Keratinocyte (primary cell): ENCODE measurements at regions not wholly inside any gene's neighbourhood (a gene's known extent, or its start where the extent isn't known, plus 50 kb on each side); places are given as distances from the start of the nearest gene placed in this dataset.

Source experiments
- DNase-seq: peaks from one replicate; pipeline ENCODE4 v3.0.0-alpha.2; 2011; ENCODE audit warnings: low read depth, missing footprints, low spot score
- FAIRE-seq: peaks from 2 replicates; lab custom pipeline; 2011; peaks lifted over from hg19 to GRCh38; lab: Jason Lieb, UNC
- H2AFZ ChIP-seq: 2 replicates; pipeline ENCODE4 v1.6.0; 2012; ENCODE audit warnings: low read length, control low read depth, inconsistent platforms; ENCODE audit not compliant: control insufficient read depth
- H3K27ac ChIP-seq: 2 replicates; pipeline ENCODE4 v1.5.1; 2011; ENCODE audit warnings: low read length; ENCODE audit not compliant: control insufficient read depth, insufficient read depth
- H3K27me3 ChIP-seq: 3 replicates; pipeline ENCODE4 v1.6.0; 2011; ENCODE audit warnings: low read length; ENCODE audit not compliant: control insufficient read depth, insufficient read depth; ENCODE audit errors: extremely low read depth
- H3K36me3 ChIP-seq, 2 experiments: 2 replicates in 1 of 2; 3 replicates in 1 of 2; pipeline ENCODE4 v1.5.1; 2011; ENCODE audit warnings: low read length in 2 of 2, mild to moderate bottlenecking in 1 of 2; ENCODE audit not compliant: control insufficient read depth in 2 of 2, insufficient read depth in 2 of 2; ENCODE audit errors: extremely low read depth in 1 of 2
- H3K4me1 ChIP-seq: 3 replicates; pipeline ENCODE4 v1.5.1; 2011; ENCODE audit warnings: low read length; ENCODE audit not compliant: control insufficient read depth, insufficient read depth; ENCODE audit errors: extremely low read depth
- H3K4me2 ChIP-seq: 3 replicates; pipeline ENCODE4 v1.6.0; 2011; ENCODE audit warnings: low read depth, low read length; ENCODE audit not compliant: control insufficient read depth, insufficient read depth; ENCODE audit errors: extremely low read depth
- H3K4me3 ChIP-seq, 3 experiments: fragments of 200-600 bp in 1 of 3; sonication (generic) in 1 of 3; 2 replicates in 2 of 3; 3 replicates in 1 of 3; pipeline ENCODE4 v1.5.1; 2011 to 2016; ENCODE audit warnings: low read length in 3 of 3, mild to moderate bottlenecking in 3 of 3, control low read depth in 2 of 3, inconsistent platforms in 1 of 3, low read depth in 1 of 3, mixed read lengths in 1 of 3, mixed run types in 1 of 3, moderate library complexity in 1 of 3; ENCODE audit not compliant: control insufficient read depth in 2 of 3, insufficient read depth in 2 of 3; ENCODE audit errors: extremely low read depth in 1 of 3
- H3K79me2 ChIP-seq: 2 replicates; pipeline ENCODE4 v1.6.0; 2012; ENCODE audit warnings: low read length; ENCODE audit not compliant: control insufficient read depth, insufficient read depth
- H3K9ac ChIP-seq: 3 replicates; pipeline ENCODE4 v1.6.0; 2011; ENCODE audit warnings: low read length; ENCODE audit not compliant: control insufficient read depth, insufficient read depth; ENCODE audit errors: extremely low read depth
- H3K9me1 ChIP-seq: 3 replicates; pipeline ENCODE4 v1.6.0; 2011; ENCODE audit warnings: low read length; ENCODE audit not compliant: control insufficient read depth, insufficient read depth; ENCODE audit errors: extremely low read depth
- H3K9me3 ChIP-seq: 2 replicates; pipeline ENCODE4 v1.5.1; 2012; ENCODE audit warnings: low read depth, low read length; ENCODE audit not compliant: control insufficient read depth
- H4K20me1 ChIP-seq: 3 replicates; pipeline ENCODE4 v1.6.0; 2011; ENCODE audit warnings: low read length; ENCODE audit not compliant: control insufficient read depth, insufficient read depth; ENCODE audit errors: extremely low read depth
- EZH2 ChIP-seq: IDR thresholded peaks from one replicate; pipeline ENCODE4 v1.6.1; 2012; ENCODE audit warnings: inconsistent platforms, mild to moderate bottlenecking, low read length, moderate library complexity
- dilution Hi-C: fragments of 300-500 bp; cut with MboI; formaldehyde crosslinking; loops from one replicate; pipeline ENCODE4 v1.7.0; 2020; ENCODE audit warnings: low sequenced_read_pairs; ENCODE audit not compliant: extremely low pct_ligation_motif_present
- TF ChIP-seq, protein P1 (sequence below), 3 experiments: IDR thresholded peaks in 1 of 3; conservative IDR thresholded peaks in 1 of 3; optimal IDR thresholded peaks in 1 of 3; 2 replicates in 2 of 3; 3 replicates in 1 of 3; pipeline versions ENCODE3 to v1.5.1; 2011; ENCODE audit warnings: low read length in 3 of 3, mild to moderate bottlenecking in 3 of 3, moderate library complexity in 2 of 3, control low read depth in 1 of 3, inconsistent platforms in 1 of 3; ENCODE audit not compliant: insufficient read depth in 2 of 3; ENCODE audit errors: extremely low read depth in 1 of 3

- DNase-seq (no peak), FAIRE-seq (no peak)
- no peaks in the 10 kb centered on the region for H4K20me1 ChIP-seq
- no peaks in the 10 kb centered on the region for H3K4me1 ChIP-seq
- no peak overlapping the region for H3K4me2 ChIP-seq
- no peak overlapping the region for H3K4me3 ChIP-seq
- no peak overlapping the region for H2AFZ ChIP-seq
- TF ChIP-seq, protein P1, sequence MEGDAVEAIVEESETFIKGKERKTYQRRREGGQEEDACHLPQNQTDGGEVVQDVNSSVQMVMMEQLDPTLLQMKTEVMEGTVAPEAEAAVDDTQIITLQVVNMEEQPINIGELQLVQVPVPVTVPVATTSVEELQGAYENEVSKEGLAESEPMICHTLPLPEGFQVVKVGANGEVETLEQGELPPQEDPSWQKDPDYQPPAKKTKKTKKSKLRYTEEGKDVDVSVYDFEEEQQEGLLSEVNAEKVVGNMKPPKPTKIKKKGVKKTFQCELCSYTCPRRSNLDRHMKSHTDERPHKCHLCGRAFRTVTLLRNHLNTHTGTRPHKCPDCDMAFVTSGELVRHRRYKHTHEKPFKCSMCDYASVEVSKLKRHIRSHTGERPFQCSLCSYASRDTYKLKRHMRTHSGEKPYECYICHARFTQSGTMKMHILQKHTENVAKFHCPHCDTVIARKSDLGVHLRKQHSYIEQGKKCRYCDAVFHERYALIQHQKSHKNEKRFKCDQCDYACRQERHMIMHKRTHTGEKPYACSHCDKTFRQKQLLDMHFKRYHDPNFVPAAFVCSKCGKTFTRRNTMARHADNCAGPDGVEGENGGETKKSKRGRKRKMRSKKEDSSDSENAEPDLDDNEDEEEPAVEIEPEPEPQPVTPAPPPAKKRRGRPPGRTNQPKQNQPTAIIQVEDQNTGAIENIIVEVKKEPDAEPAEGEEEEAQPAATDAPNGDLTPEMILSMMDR (optimal IDR thresholded peaks at IDR 0.05 in 1 of 3, IDR thresholded peaks at IDR 0.05 in 1 of 3, conservative IDR thresholded peaks at IDR 0.05 in 1 of 3; ENCODE audit: extremely low read depth in 1 of 3, insufficient read depth in 2 of 3, low read length in 3 of 3): no peak
- no peak for TF ChIP-seq EZH2
- no peaks in the 10 kb centered on the region for H3K36me3 ChIP-seq
- no peak overlapping the region for H3K9ac ChIP-seq
- H3K79me2 ChIP-seq: no peaks in the 10 kb centered on the region
- no peaks in the 10 kb centered on the region for H3K27me3 ChIP-seq
- no peak overlapping the region for H3K27ac ChIP-seq
- dilution Hi-C loops: no loop called here
- H3K9me1 ChIP-seq: no peaks in the 10 kb centered on the region
- no peaks in the 10 kb centered on the region for H3K9me3 ChIP-seq
These were observed 164.1 kb upstream of the IGSF21 start for GRCh38 chr1:17943506-17943905.

- no peak overlapping the region for H3K9ac ChIP-seq
- H4K20me1 ChIP-seq: no peaks in the 10 kb centered on the region
- no peaks in the 10 kb centered on the region for H3K27me3 ChIP-seq
- FAIRE-seq (no peak), DNase-seq (no peak)
- no peaks in the 10 kb centered on the region for H3K9me1 ChIP-seq
- no peaks in the 10 kb centered on the region for H3K79me2 ChIP-seq
- H2AFZ ChIP-seq: no peak overlapping the region
- H3K4me3 ChIP-seq: no peak overlapping the region
- TF ChIP-seq, protein P1 (optimal IDR thresholded peaks at IDR 0.05 in 1 of 3, IDR thresholded peaks at IDR 0.05 in 1 of 3, conservative IDR thresholded peaks at IDR 0.05 in 1 of 3; ENCODE audit: extremely low read depth in 1 of 3, insufficient read depth in 2 of 3, low read length in 3 of 3): no peak
- TF ChIP-seq EZH2: no peak
- dilution Hi-C loops: no loop called here
- H3K4me1 ChIP-seq: no peaks in the 10 kb centered on the region
- no peak overlapping the region for H3K27ac ChIP-seq
- H3K4me2 ChIP-seq: no peak overlapping the region
- no peaks in the 10 kb centered on the region for H3K9me3 ChIP-seq
- H3K36me3 ChIP-seq: no peaks in the 10 kb centered on the region
These were observed 163.0 kb upstream of the IGSF21 start for GRCh38 chr1:17944646-17945045.
